HCT116 (cell line): ENCODE measurements at regions not wholly inside any gene's neighbourhood (a gene's known extent, or its start where the extent isn't known, plus 50 kb on each side); places are given as distances from the start of the nearest gene placed in this dataset.

Experiments
- CEBPB ChIP-seq: IDR thresholded peaks from 2 replicates; pipeline ENCODE4 v1.6.1; 2012; ENCODE audit warnings: low read depth
- ELF1 ChIP-seq: IDR thresholded peaks from 2 replicates; pipeline ENCODE4 v1.6.1; 2012; ENCODE audit warnings: low read depth, borderline replicate concordance
- EZH2 ChIP-seq: fragments of 200-600 bp; sonication (generic); IDR thresholded peaks from 2 replicates; pipeline ENCODE4 v1.6.1; 2017; ENCODE audit warnings: antibody characterized with exemption, mixed run types
- EZH2phosphoT487 ChIP-seq: fragments of 200-600 bp; IDR thresholded peaks from 2 replicates; pipeline ENCODE4 v1.6.1; 2018; ENCODE audit warnings: antibody characterized with exemption, borderline replicate concordance
- POLR2A ChIP-seq: IDR thresholded peaks from 2 replicates; pipeline ENCODE4 v1.7.0; 2011; ENCODE audit warnings: borderline replicate concordance; ENCODE audit not compliant: insufficient read depth, insufficient read length; ENCODE audit errors: extremely low read depth
- POLR2AphosphoS5 ChIP-seq: IDR thresholded peaks from 2 replicates; pipeline ENCODE4 v1.6.1; 2011; ENCODE audit warnings: mild to moderate bottlenecking, low read depth, low read length, moderate library complexity
- RAD21 ChIP-seq: IDR thresholded peaks from 2 replicates; pipeline ENCODE4 v1.6.1; 2012; ENCODE audit warnings: low read depth, mild to moderate bottlenecking
- SIN3A ChIP-seq: IDR thresholded peaks from 2 replicates; pipeline ENCODE4 v1.6.1; 2012; ENCODE audit warnings: low read depth
- SRF ChIP-seq: IDR thresholded peaks from 2 replicates; pipeline ENCODE4 v1.6.1; 2012; ENCODE audit warnings: low read depth
- TCF7L2 ChIP-seq: IDR thresholded peaks from 2 replicates; pipeline ENCODE4 v1.7.0; 2011; ENCODE audit warnings: borderline replicate concordance, inconsistent platforms; ENCODE audit not compliant: insufficient read depth, insufficient read length; ENCODE audit errors: extremely low read depth
- ZNF274 ChIP-seq: fragments of 200-500 bp; sonication (Bioruptor generic); IDR thresholded peaks from 2 replicates; pipeline ENCODE4 v1.6.1; 2014; ENCODE audit warnings: mild to moderate bottlenecking, low read depth, low read length, inconsistent platforms
- TF ChIP-seq, protein P1 (sequence below), 3 experiments: fragments of 200-600 bp in 1 of 3; sonication (generic) in 1 of 3; IDR thresholded peaks in 2 of 3; conservative IDR thresholded peaks in 1 of 3; 2 replicates each; pipeline ENCODE4 v1.5.1; 2012 to 2017; ENCODE audit warnings: low read depth in 2 of 3, low read length in 2 of 3, antibody characterized with exemption in 1 of 3, borderline replicate concordance in 1 of 3, control low read depth in 1 of 3, mild to moderate bottlenecking in 1 of 3, mixed read lengths in 1 of 3, mixed run types in 1 of 3, moderate library complexity in 1 of 3; ENCODE audit not compliant: insufficient read depth in 1 of 3
- TF ChIP-seq, protein P2 (sequence below): IDR thresholded peaks from 2 replicates; pipeline ENCODE4 v1.6.1; 2012; ENCODE audit warnings: low read depth
- TF ChIP-seq, protein P3 (sequence below): IDR thresholded peaks from 2 replicates; pipeline ENCODE4 v1.6.1; 2012

DNA sequence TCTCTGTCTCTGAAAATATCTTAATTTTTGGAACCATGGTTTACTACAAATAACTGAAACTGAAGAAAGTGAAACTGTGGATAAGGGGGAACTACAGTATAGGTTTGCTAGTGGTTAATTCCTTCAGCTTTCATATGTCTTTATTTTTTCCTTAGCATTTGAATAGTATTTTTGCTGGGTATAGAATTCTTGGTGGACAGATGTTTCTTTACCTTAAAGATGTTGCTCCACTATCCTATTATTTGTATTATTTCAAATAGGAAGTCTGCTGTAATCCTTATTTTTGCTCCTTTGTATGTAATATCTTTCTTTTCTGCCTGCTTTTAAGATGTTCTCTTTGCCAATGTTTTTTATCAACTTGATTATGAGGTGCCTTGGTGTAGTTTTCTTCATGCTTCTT is 152.9 kb upstream of the ISL1 start:
- TF ChIP-seq POLR2A (no peak), EZH2 (no peak), CEBPB (no peak), TCF7L2 (no peak), POLR2AphosphoS5 (no peak), EZH2phosphoT487 (no peak), ZNF274 (no peak), ELF1 (no peak), SRF (no peak), SIN3A (no peak), RAD21 (no peak)
- TF ChIP-seq, protein P1, sequence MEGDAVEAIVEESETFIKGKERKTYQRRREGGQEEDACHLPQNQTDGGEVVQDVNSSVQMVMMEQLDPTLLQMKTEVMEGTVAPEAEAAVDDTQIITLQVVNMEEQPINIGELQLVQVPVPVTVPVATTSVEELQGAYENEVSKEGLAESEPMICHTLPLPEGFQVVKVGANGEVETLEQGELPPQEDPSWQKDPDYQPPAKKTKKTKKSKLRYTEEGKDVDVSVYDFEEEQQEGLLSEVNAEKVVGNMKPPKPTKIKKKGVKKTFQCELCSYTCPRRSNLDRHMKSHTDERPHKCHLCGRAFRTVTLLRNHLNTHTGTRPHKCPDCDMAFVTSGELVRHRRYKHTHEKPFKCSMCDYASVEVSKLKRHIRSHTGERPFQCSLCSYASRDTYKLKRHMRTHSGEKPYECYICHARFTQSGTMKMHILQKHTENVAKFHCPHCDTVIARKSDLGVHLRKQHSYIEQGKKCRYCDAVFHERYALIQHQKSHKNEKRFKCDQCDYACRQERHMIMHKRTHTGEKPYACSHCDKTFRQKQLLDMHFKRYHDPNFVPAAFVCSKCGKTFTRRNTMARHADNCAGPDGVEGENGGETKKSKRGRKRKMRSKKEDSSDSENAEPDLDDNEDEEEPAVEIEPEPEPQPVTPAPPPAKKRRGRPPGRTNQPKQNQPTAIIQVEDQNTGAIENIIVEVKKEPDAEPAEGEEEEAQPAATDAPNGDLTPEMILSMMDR (IDR thresholded peaks at IDR 0.05 in 2 of 3, conservative IDR thresholded peaks at IDR 0.05 in 1 of 3; ENCODE audit: borderline replicate concordance in 1 of 3, insufficient read depth in 1 of 3, low read depth in 2 of 3, low read length in 2 of 3) = no peak
- TF ChIP-seq, protein P2, sequence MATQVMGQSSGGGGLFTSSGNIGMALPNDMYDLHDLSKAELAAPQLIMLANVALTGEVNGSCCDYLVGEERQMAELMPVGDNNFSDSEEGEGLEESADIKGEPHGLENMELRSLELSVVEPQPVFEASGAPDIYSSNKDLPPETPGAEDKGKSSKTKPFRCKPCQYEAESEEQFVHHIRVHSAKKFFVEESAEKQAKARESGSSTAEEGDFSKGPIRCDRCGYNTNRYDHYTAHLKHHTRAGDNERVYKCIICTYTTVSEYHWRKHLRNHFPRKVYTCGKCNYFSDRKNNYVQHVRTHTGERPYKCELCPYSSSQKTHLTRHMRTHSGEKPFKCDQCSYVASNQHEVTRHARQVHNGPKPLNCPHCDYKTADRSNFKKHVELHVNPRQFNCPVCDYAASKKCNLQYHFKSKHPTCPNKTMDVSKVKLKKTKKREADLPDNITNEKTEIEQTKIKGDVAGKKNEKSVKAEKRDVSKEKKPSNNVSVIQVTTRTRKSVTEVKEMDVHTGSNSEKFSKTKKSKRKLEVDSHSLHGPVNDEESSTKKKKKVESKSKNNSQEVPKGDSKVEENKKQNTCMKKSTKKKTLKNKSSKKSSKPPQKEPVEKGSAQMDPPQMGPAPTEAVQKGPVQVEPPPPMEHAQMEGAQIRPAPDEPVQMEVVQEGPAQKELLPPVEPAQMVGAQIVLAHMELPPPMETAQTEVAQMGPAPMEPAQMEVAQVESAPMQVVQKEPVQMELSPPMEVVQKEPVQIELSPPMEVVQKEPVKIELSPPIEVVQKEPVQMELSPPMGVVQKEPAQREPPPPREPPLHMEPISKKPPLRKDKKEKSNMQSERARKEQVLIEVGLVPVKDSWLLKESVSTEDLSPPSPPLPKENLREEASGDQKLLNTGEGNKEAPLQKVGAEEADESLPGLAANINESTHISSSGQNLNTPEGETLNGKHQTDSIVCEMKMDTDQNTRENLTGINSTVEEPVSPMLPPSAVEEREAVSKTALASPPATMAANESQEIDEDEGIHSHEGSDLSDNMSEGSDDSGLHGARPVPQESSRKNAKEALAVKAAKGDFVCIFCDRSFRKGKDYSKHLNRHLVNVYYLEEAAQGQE = no peak
- TF ChIP-seq, protein P3, sequence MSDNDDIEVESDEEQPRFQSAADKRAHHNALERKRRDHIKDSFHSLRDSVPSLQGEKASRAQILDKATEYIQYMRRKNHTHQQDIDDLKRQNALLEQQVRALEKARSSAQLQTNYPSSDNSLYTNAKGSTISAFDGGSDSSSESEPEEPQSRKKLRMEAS = no peak
